Stimulated activated CD4-positive, alpha-beta T cell treated with anti-CD3 and anti-CD28 coated beads, Interleukin-4, amount 100 ng/mL, for 48 hours (primary cell): ENCODE measurements at regions not wholly inside any gene's neighbourhood (a gene's known extent, or its start where the extent isn't known, plus 50 kb on each side); places are given as distances from the start of the nearest gene placed in this dataset.
"Not testable (repeated sequence)": the region's sequence is repeated elsewhere in the genome, so short reads cannot be mapped to it uniquely, and the experiment has no call there.

Experiments
- DNase-seq, 2 donors: peaks; one replicate each; pipeline ENCODE4 v3.0.0-alpha.2; 2020; ENCODE audit warnings: low read depth in 2 of 2

- no peak for DNase-seq
These were observed 50.7 kb upstream of the TNFSF4 start for GRCh38 chr1:173257805-173258204.

GRCh38 chr1:173258479-173259264 is 51.5 kb upstream of the TNFSF4 start:
- no peak for DNase-seq

GRCh38 chr1:173260329-173260728 is 53.2 kb upstream of the TNFSF4 start:
- not testable (repeated sequence) for DNase-seq

- no peak for DNase-seq
These were observed 59.7 kb upstream of the TNFSF4 start for GRCh38 chr1:173266841-173267240.

GRCh38 chr1:173267453-173267945 is 60.4 kb upstream of the TNFSF4 start:
- no peak for DNase-seq

GRCh38 chr1:173268261-173268660 is 61.1 kb upstream of the TNFSF4 start:
- DNase-seq, result no peak

- DNase-seq, result no peak
These were observed 61.7 kb upstream of the TNFSF4 start for GRCh38 chr1:173268786-173269277.

- no peak for DNase-seq
These were observed 62.5 kb upstream of the TNFSF4 start for GRCh38 chr1:173269490-173270230.

- DNase-seq, result no peak
These were observed 63.1 kb upstream of the TNFSF4 start for GRCh38 chr1:173270243-173270642.

- DNase-seq, result not testable (repeated sequence)
These were observed 63.9 kb upstream of the TNFSF4 start for GRCh38 chr1:173271021-173271420.

- DNase-seq, result no peak
These were observed 68.4 kb upstream of the TNFSF4 start for GRCh38 chr1:173275496-173275895.

GRCh38 chr1:173276922-173277800 is 70.0 kb upstream of the TNFSF4 start:
- DNase-seq, result no peak

- DNase-seq, result no peak
These were observed 73.9 kb upstream of the TNFSF4 start for GRCh38 chr1:173280899-173281660.

GRCh38 chr1:173285048-173285447 is 77.9 kb upstream of the TNFSF4 start:
- no peak for DNase-seq

- no peak for DNase-seq
These were observed 80.7 kb upstream of the TNFSF4 start for GRCh38 chr1:173287785-173288184.

GRCh38 chr1:173293756-173294155 is 86.6 kb upstream of the TNFSF4 start:
- no peak for DNase-seq

GRCh38 chr1:173294843-173295242 is 87.7 kb upstream of the TNFSF4 start:
- DNase-seq, result no peak

GRCh38 chr1:173295391-173295790 is 88.3 kb upstream of the TNFSF4 start:
- DNase-seq, result no peak

GRCh38 chr1:173295995-173296394 is 88.9 kb upstream of the TNFSF4 start:
- no peak for DNase-seq

- peak in 1 of 2 donors; percentile 37 for DNase-seq
These were observed 90.8 kb upstream of the TNFSF4 start for GRCh38 chr1:173297798-173298391.
